Mammary epithelial cell (primary cell): ENCODE measurements at regions not wholly inside any gene's neighbourhood (a gene's known extent, or its start where the extent isn't known, plus 50 kb on each side); places are given as distances from the start of the nearest gene placed in this dataset.

Experiments used
- CTCF ChIP-seq, 2 donors: IDR thresholded peaks in 1 of 2; conservative IDR thresholded peaks in 1 of 2; 2 replicates each; pipeline ENCODE4 v1.5.1; 2011 to 2012; ENCODE audit warnings: inconsistent platforms in 2 of 2, low read length in 2 of 2, mild to moderate bottlenecking in 2 of 2, control low read depth in 1 of 2, low read depth in 1 of 2; ENCODE audit not compliant: insufficient read depth in 1 of 2; ENCODE audit errors: extremely low read depth in 1 of 2
- EZH2 ChIP-seq: IDR thresholded peaks from 2 replicates; pipeline ENCODE4 v1.6.1; 2012; ENCODE audit warnings: low read length, inconsistent platforms, borderline replicate concordance

- no peak for TF ChIP-seq CTCF (conservative IDR thresholded peaks at IDR 0.05 in 1 of 2, IDR thresholded peaks at IDR 0.05 in 1 of 2; ENCODE audit: extremely low read depth in 1 of 2, insufficient read depth in 1 of 2, low read depth in 1 of 2, low read length in 2 of 2)
- no peak for TF ChIP-seq EZH2
Observed at GRCh38 chr11:28649922-28650321, 541.7 kb downstream of the METTL15 start.
